Activated naive CD8-positive, alpha-beta T cell (primary cell): ENCODE measurements at regions not wholly inside any gene's neighbourhood (a gene's known extent, or its start where the extent isn't known, plus 50 kb on each side); places are given as distances from the start of the nearest gene placed in this dataset.
"Not testable (repeated sequence)": the region's sequence is repeated elsewhere in the genome, so short reads cannot be mapped to it uniquely, and the experiment has no call there.

ENCODE experiments used
- H3K27ac Mint-ChIP-seq: one replicate; pipeline ENCODE4 v1.8.0; 2021; ENCODE audit warnings: mixed read lengths
- H3K27me3 Mint-ChIP-seq: one replicate; pipeline ENCODE4 v1.8.0; 2021; ENCODE audit warnings: mixed read lengths
- H3K36me3 Mint-ChIP-seq: one replicate; pipeline ENCODE4 v1.8.0; 2021; ENCODE audit warnings: mixed read lengths
- H3K4me1 Mint-ChIP-seq: one replicate; pipeline ENCODE4 v1.8.0; 2021; ENCODE audit warnings: low read depth, mixed read lengths
- H3K4me3 Mint-ChIP-seq: one replicate; pipeline ENCODE4 v1.8.0; 2021; ENCODE audit warnings: mild to moderate bottlenecking, mixed read lengths
- H3K9me3 Mint-ChIP-seq: one replicate; pipeline ENCODE4 v1.8.0; 2021; ENCODE audit warnings: low read depth, mixed read lengths

- Mint-ChIP-seq H3K36me3 (peaks cover 3% of the 10 kb centered on the region), H3K4me1 (peaks cover 78% of the 10 kb centered on the region), H3K27me3 (no peaks in the 10 kb centered on the region)
Observed at GRCh38 chr22:42189761-42190160, 59.2 kb upstream of the CYP2D6 start.

GRCh38 chr22:42188808-42189447 is 58.3 kb upstream of the CYP2D6 start:
- Mint-ChIP-seq H3K4me1 (peaks cover 76% of the 10 kb centered on the region), H3K4me3 (no peak overlapping the region), H3K9me3 (no peaks in the 10 kb centered on the region), H3K27ac (no peak overlapping the region), H3K36me3 (peaks cover 3% of the 10 kb centered on the region), H3K27me3 (no peaks in the 10 kb centered on the region)

More at GRCh38 chr22:42189761-42190160, 59.2 kb upstream of the CYP2D6 start:
- Mint-ChIP-seq H3K4me3 (no peak overlapping the region), H3K9me3 (no peaks in the 10 kb centered on the region), H3K27ac (no peak overlapping the region)

GRCh38 chr22:42187646-42188045 is 57.0 kb upstream of the CYP2D6 start:
- Mint-ChIP-seq H3K36me3 (peaks cover 3% of the 10 kb centered on the region), H3K27me3 (no peaks in the 10 kb centered on the region), H3K4me3 (no peak overlapping the region), H3K9me3 (no peaks in the 10 kb centered on the region), H3K4me1 (peaks cover 76% of the 10 kb centered on the region), H3K27ac (no peak overlapping the region)

GRCh38 chr22:42185915-42186439 is 55.4 kb upstream of the CYP2D6 start:
- no peak overlapping the region for H3K27ac Mint-ChIP-seq
- H3K4me3 Mint-ChIP-seq, result no peak overlapping the region
- no peaks in the 10 kb centered on the region for H3K27me3 Mint-ChIP-seq
- H3K4me1 Mint-ChIP-seq, result peaks cover 83% of the 10 kb centered on the region
- no peaks in the 10 kb centered on the region for H3K9me3 Mint-ChIP-seq
- peaks cover 3% of the 10 kb centered on the region for H3K36me3 Mint-ChIP-seq

- Mint-ChIP-seq H3K27ac (no peak overlapping the region), H3K27me3 (no peaks in the 10 kb centered on the region), H3K9me3 (no peaks in the 10 kb centered on the region), H3K4me1 (peaks cover 86% of the 10 kb centered on the region), H3K36me3 (peaks cover 3% of the 10 kb centered on the region), H3K4me3 (no peak overlapping the region)
Observed at GRCh38 chr22:42184852-42185251, 54.2 kb upstream of the CYP2D6 start.

GRCh38 chr22:42183461-42184059 is 53.0 kb upstream of the CYP2D6 start:
- H3K27me3 Mint-ChIP-seq, H3K9me3 Mint-ChIP-seq, H3K36me3 Mint-ChIP-seq: not testable (repeated sequence)
- H3K4me3 Mint-ChIP-seq, result peak overlapping the region; percentile 10
- H3K4me1 Mint-ChIP-seq, result peaks cover 81% of the 10 kb centered on the region
- H3K27ac Mint-ChIP-seq, result peak overlapping the region; percentile 77

- H3K36me3 Mint-ChIP-seq, result peaks cover 7% of the 10 kb centered on the region
Observed at GRCh38 chr22:42180349-42180842, 49.8 kb upstream of the CYP2D6 start.

More at GRCh38 chr22:42180349-42180842, 49.8 kb upstream of the CYP2D6 start:
- Mint-ChIP-seq H3K4me1 (peaks cover 77% of the 10 kb centered on the region), H3K4me3 (peak overlapping the region; percentile 30), H3K27me3 (no peaks in the 10 kb centered on the region), H3K9me3 (no peaks in the 10 kb centered on the region), H3K27ac (peak overlapping the region; percentile 36)
